Thyroid gland (tissue), 4 donors: ENCODE measurements at regions not wholly inside any gene's neighbourhood (a gene's known extent, or its start where the extent isn't known, plus 50 kb on each side); places are given as distances from the start of the nearest gene placed in this dataset.
"Not testable (repeated sequence)": the region's sequence is repeated elsewhere in the genome, so short reads cannot be mapped to it uniquely, and the experiment has no call there.

Source experiments
- DNase-seq, 2 donors: peaks; one replicate each; pipeline ENCODE4 v3.0.0-alpha.2; 2019
- H3K27ac ChIP-seq, 3 donors: fragments of 200-600 bp; sonication (generic); 1 replicate in 2 of 3; 2 replicates in 1 of 3; pipeline ENCODE4 v1.5.1; 2016 to 2019; ENCODE audit warnings: mild to moderate bottlenecking in 1 of 3, moderate library complexity in 1 of 3
- H3K27me3 ChIP-seq: fragments of 200-600 bp; sonication (generic); one replicate; pipeline ENCODE4 v1.5.1; 2019
- H3K36me3 ChIP-seq, 2 donors: fragments of 200-600 bp; sonication (generic); one replicate each; pipeline ENCODE4 v1.5.1; 2016 to 2019
- H3K4me1 ChIP-seq, 2 donors: fragments of 200-600 bp; sonication (generic); one replicate each; pipeline ENCODE4 v1.5.1; 2017 to 2019
- H3K4me3 ChIP-seq, 3 donors: fragments of 200-600 bp; sonication (generic); replicated peaks in 1 of 3; 1 replicate in 2 of 3; 2 replicates in 1 of 3; pipeline ENCODE4 v1.5.1; 2016; ENCODE audit warnings: mild to moderate bottlenecking in 1 of 3
- H3K9me3 ChIP-seq: fragments of 200-600 bp; sonication (generic); one replicate; pipeline ENCODE4 v1.5.1; 2017
- CTCF ChIP-seq, 6 experiments: fragments of 200-600 bp in 3 of 6; fragments of 450-650 bp in 3 of 6; sonication (generic) in 3 of 6; IDR thresholded peaks; one replicate each; pipeline ENCODE4 v1.5.1; 2016 to 2019; ENCODE audit warnings: antibody characterized with exemption in 6 of 6, mild to moderate bottlenecking in 2 of 6, inconsistent platforms in 1 of 6, moderate library complexity in 1 of 6
- POLR2A ChIP-seq, 2 donors: fragments of 450-650 bp; IDR thresholded peaks; one replicate each; pipeline ENCODE4 v1.6.1; 2017; ENCODE audit warnings: antibody characterized with exemption in 2 of 2, mild to moderate bottlenecking in 2 of 2, moderate library complexity in 1 of 2
- WGBS, 2 donors: methylation state at CpG; one replicate each; pipeline ENCODE4 v1.1.5; 2017; 5-methylcytosine and 5-hydroxymethylcytosine counted together
- intact Hi-C: fragments of 100-400 bp; cut with DNase I; formaldehyde crosslinking; loops from one replicate; pipeline ENCODE4 v1.15.1; 2023

- Histone ChIP-seq H3K36me3 (no peaks in the 10 kb centered on the region), H3K27ac (no peak overlapping the region), H3K4me3 (no peak overlapping the region), H3K9me3 (no peaks in the 10 kb centered on the region), H3K27me3 (no peaks in the 10 kb centered on the region), H3K4me1 (no peaks in the 10 kb centered on the region)
- TF ChIP-seq CTCF (IDR thresholded peaks at IDR 0.05) (no peak), POLR2A (IDR thresholded peaks at IDR 0.05) (no peak)
- DNase-seq: no peak
- intact Hi-C loops: no loop called here
Observed at GRCh38 chrX:34338046-34338445, 205.9 kb upstream of the FAM47A start.

GRCh38 chrX:34335376-34335775 lies 203.3 kb upstream of the FAM47A start:
- H3K27me3 ChIP-seq, intact Hi-C loops: not testable (repeated sequence)

GRCh38 chrX:34332334-34332733 lies 200.2 kb upstream of the FAM47A start:
- no peaks in the 10 kb centered on the region for H3K9me3 ChIP-seq
- H3K36me3 ChIP-seq: no peaks in the 10 kb centered on the region
- no peak overlapping the region for H3K27ac ChIP-seq
- H3K4me3 ChIP-seq: no peak overlapping the region
- WGBS, 2 donors: 56 to 73% methylated on average over 2 of the region's 2 CpGs
- intact Hi-C loops: no loop called here
- no peaks in the 10 kb centered on the region for H3K4me1 ChIP-seq
- no peaks in the 10 kb centered on the region for H3K27me3 ChIP-seq
- no peak for TF ChIP-seq CTCF (IDR thresholded peaks at IDR 0.05)
- no peak for TF ChIP-seq POLR2A (IDR thresholded peaks at IDR 0.05)
- no peak for DNase-seq

More at GRCh38 chrX:34335376-34335775, 203.3 kb upstream of the FAM47A start:
- not testable (repeated sequence) for H3K9me3 ChIP-seq, H3K4me3 ChIP-seq, DNase-seq, H3K4me1 ChIP-seq, H3K27ac ChIP-seq, H3K36me3 ChIP-seq
- 66 to 95% methylated on average over 2 of the region's 2 CpGs for whole genome bisulfite sequencing, 2 donors

GRCh38 chrX:34325460-34325859 lies 193.3 kb upstream of the FAM47A start:
- Histone ChIP-seq H3K27ac (no peak overlapping the region), H3K4me3 (no peak overlapping the region), H3K36me3 (no peaks in the 10 kb centered on the region), H3K4me1 (no peaks in the 10 kb centered on the region), H3K27me3 (peaks cover 3% of the 10 kb centered on the region), H3K9me3 (no peaks in the 10 kb centered on the region)
- 37 to 68% methylated on average over 2 of the region's 2 CpGs for WGBS, 2 donors
- DNase-seq: no peak
- intact Hi-C loops: no loop called here
- no peak for TF ChIP-seq CTCF (IDR thresholded peaks at IDR 0.05)
- TF ChIP-seq POLR2A (IDR thresholded peaks at IDR 0.05): no peak

GRCh38 chrX:34320424-34320823 lies 188.3 kb upstream of the FAM47A start:
- H3K27ac ChIP-seq, H3K9me3 ChIP-seq, intact Hi-C loops, H3K27me3 ChIP-seq, H3K4me3 ChIP-seq, DNase-seq, H3K4me1 ChIP-seq, H3K36me3 ChIP-seq: not testable (repeated sequence)
- WGBS, 2 donors: 93 to 94% methylated on average over 13 to 16 of the region's 16 CpGs

GRCh38 chrX:34300871-34301270 lies 168.8 kb upstream of the FAM47A start:
- Histone ChIP-seq H3K9me3 (no peaks in the 10 kb centered on the region), H3K27me3 (no peaks in the 10 kb centered on the region), H3K4me1 (no peaks in the 10 kb centered on the region), H3K27ac (no peak overlapping the region), H3K4me3 (no peak overlapping the region), H3K36me3 (no peaks in the 10 kb centered on the region)
- peak; percentile 13 to 22 for DNase-seq
- intact Hi-C loops: no loop called here
- no peak for TF ChIP-seq POLR2A (IDR thresholded peaks at IDR 0.05)
- peak in 5 of 6 experiments; percentile 14 to 61 (median 48) for TF ChIP-seq CTCF (IDR thresholded peaks at IDR 0.05)
- WGBS, 2 donors: 0 to 10% methylated on average over 1 of the region's 1 CpG
